ENCODE measurements at regions not wholly inside any gene's neighbourhood (a gene's known extent, or its start where the extent isn't known, plus 50 kb on each side); places are given as distances from the start of the nearest gene placed in this dataset.

- TF ChIP-seq EZH2 (IDR thresholded peaks at IDR 0.05) (no peak), POLR2AphosphoS5 (IDR thresholded peaks at IDR 0.05; ENCODE audit: borderline replicate concordance, low read depth, low read length) (no peak), FOXP2 (optimal IDR thresholded peaks at IDR 0.05; ENCODE audit: control extremely low read depth, extremely low read length, insufficient read depth) (no peak)
These were observed 145.4 kb downstream of the SOX9 start for GRCh38 chr17:72266112-72266775.

All from SK-N-MC (cell line).